Esophagus squamous epithelium (tissue), 5 donors: ENCODE measurements at regions not wholly inside any gene's neighbourhood (a gene's known extent, or its start where the extent isn't known, plus 50 kb on each side); places are given as distances from the start of the nearest gene placed in this dataset.

ENCODE experiments used
- DNase-seq: peaks from one replicate; lab custom pipeline; 2025; lab: John Stamatoyannopoulos, UW
- H3K27ac ChIP-seq, 4 donors: fragments of 200-600 bp; sonication (generic); one replicate each; pipeline ENCODE4 v1.5.1; 2016 to 2019; ENCODE audit warnings: mild to moderate bottlenecking in 1 of 4
- H3K27me3 ChIP-seq, 4 donors: fragments of 200-600 bp; sonication (generic); 1 replicate in 3 of 4; 2 replicates in 1 of 4; pipeline versions ENCODE4 v1.5.1 to v1.6.0; 2017 to 2021; ENCODE audit warnings: antibody characterized with exemption in 1 of 4
- H3K36me3 ChIP-seq, 3 donors: fragments of 200-600 bp; sonication (generic); one replicate each; pipeline ENCODE4 v1.5.1; 2016 to 2019
- H3K4me1 ChIP-seq, 3 donors: fragments of 200-600 bp; sonication (generic); one replicate each; pipeline ENCODE4 v1.5.1; 2017 to 2019
- H3K4me3 ChIP-seq, 4 donors: fragments of 200-600 bp; sonication (generic); 1 replicate in 3 of 4; 2 replicates in 1 of 4; pipeline ENCODE4 v1.5.1; 2016 to 2019; ENCODE audit warnings: mild to moderate bottlenecking in 2 of 4, moderate library complexity in 1 of 4
- H3K9me3 ChIP-seq, 3 donors: fragments of 200-600 bp; sonication (generic); one replicate each; pipeline ENCODE4 v1.5.1; 2016 to 2019
- POLR2A ChIP-seq, 4 donors: fragments of 450-650 bp; IDR thresholded peaks; one replicate each; pipeline ENCODE4 v1.6.1; 2017; ENCODE audit warnings: antibody characterized with exemption in 4 of 4, mild to moderate bottlenecking in 4 of 4, moderate library complexity in 3 of 4
- WGBS, 2 donors: methylation state at CpG; one replicate each; pipeline ENCODE4 v1.1.5; 2018; 5-methylcytosine and 5-hydroxymethylcytosine counted together
- intact Hi-C: fragments of 100-400 bp; cut with DNase I; formaldehyde crosslinking; loops from one replicate; pipeline ENCODE4 v1.15.0; 2022
- TF ChIP-seq, protein P1 (sequence below), 6 experiments: fragments of 450-650 bp in 4 of 6; fragments of 200-600 bp in 2 of 6; sonication (generic) in 2 of 6; IDR thresholded peaks; one replicate each; pipeline ENCODE4 v1.5.1; 2016 to 2019; ENCODE audit warnings: antibody characterized with exemption in 6 of 6, mild to moderate bottlenecking in 4 of 6, moderate library complexity in 4 of 6
- donor health status: DM: yes; HTN: yes; CAD: no.

DNA sequence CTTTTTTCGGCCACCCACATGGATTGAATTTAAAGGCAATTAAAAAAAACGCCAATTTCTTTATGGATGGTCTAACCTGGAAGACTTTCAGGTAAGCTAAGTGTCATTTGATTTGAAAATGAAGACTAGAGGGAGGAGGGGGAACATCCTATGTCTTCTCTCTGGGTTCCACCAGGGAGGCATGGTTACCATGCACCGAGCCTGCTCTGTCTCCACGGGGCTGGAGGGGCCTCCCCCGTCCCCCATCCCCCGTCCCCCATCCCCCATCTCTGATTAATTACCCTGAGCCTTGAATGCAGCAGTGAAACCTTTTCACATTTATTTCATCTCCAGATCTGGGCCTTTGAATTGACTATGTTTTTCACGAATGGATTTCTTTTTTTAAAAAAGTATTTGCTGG is 135.1 kb downstream of the TLR5 start:
- Histone ChIP-seq H3K27ac (no peak overlapping the region), H3K27me3 (no peaks in the 10 kb centered on the region), H3K4me1 (peaks cover 0 to 19% (median 0%) of the 10 kb centered on the region in 3 donors), H3K4me3 (no peak overlapping the region), H3K36me3 (peaks cover 0 to 27% (median 0%) of the 10 kb centered on the region in 3 donors), H3K9me3 (no peaks in the 10 kb centered on the region)
- intact Hi-C loops, result no loop called here
- TF ChIP-seq POLR2A (IDR thresholded peaks at IDR 0.05), result no peak
- TF ChIP-seq, protein P1, sequence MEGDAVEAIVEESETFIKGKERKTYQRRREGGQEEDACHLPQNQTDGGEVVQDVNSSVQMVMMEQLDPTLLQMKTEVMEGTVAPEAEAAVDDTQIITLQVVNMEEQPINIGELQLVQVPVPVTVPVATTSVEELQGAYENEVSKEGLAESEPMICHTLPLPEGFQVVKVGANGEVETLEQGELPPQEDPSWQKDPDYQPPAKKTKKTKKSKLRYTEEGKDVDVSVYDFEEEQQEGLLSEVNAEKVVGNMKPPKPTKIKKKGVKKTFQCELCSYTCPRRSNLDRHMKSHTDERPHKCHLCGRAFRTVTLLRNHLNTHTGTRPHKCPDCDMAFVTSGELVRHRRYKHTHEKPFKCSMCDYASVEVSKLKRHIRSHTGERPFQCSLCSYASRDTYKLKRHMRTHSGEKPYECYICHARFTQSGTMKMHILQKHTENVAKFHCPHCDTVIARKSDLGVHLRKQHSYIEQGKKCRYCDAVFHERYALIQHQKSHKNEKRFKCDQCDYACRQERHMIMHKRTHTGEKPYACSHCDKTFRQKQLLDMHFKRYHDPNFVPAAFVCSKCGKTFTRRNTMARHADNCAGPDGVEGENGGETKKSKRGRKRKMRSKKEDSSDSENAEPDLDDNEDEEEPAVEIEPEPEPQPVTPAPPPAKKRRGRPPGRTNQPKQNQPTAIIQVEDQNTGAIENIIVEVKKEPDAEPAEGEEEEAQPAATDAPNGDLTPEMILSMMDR (IDR thresholded peaks at IDR 0.05), result no peak
- DNase-seq, result no peak
- WGBS, 2 donors, result 79 to 80% methylated on average over 7 of the region's 7 CpGs

DNA sequence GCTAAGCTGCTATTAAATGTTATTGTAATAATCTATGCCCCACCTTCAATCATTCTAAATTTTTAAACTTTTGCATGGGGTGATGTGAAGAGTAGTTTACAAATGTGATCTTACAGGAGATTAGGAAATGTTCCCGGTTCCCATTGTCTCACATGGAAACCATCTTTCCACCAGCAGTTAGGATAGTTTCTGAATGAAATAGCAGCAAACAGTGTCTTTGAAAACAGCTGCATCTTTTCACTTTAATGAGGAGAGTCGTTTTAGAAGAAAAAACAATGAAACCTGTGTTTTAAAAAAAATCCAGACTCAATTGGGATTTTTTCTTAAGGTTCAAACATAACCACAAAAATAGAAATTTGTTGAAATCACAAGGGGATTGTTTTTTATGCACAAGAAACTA is 134.2 kb downstream of the TLR5 start:
- Histone ChIP-seq H3K9me3 (no peaks in the 10 kb centered on the region), H3K36me3 (peaks cover 0 to 19% (median 0%) of the 10 kb centered on the region in 3 donors), H3K27ac (no peak overlapping the region), H3K4me1 (peaks cover 0 to 14% (median 0%) of the 10 kb centered on the region in 3 donors), H3K4me3 (no peak overlapping the region), H3K27me3 (no peaks in the 10 kb centered on the region)
- no peak for TF ChIP-seq POLR2A (IDR thresholded peaks at IDR 0.05)
- WGBS, 2 donors, result 49 to 59% methylated on average over 2 of the region's 2 CpGs
- intact Hi-C loops, result no loop called here
- no peak for DNase-seq

DNA sequence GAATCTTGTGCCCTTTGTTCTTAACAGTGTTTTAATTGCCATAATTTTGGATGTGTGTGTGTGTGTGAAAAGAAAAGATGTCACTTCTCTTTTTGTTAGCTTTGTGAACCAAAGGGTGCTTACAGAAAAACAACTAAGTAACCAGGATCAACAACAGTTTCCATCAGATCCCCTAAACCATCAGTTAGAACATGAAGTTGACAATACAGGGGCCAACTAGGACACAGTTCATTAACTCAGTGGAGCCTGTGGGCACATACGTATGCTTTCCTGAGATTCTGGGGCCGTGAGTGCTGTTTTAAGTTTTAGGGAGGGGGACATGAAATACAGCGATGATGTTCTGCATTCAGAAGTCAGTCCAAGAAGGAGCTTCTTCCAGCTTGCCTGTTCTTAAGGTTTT is 133.6 kb downstream of the TLR5 start:
- no peak overlapping the region for H3K4me3 ChIP-seq
- H3K27ac ChIP-seq, result no peak overlapping the region
- intact Hi-C loops, result no loop called here
- peaks cover 0 to 13% (median 0%) of the 10 kb centered on the region in 3 donors for H3K36me3 ChIP-seq
- H3K27me3 ChIP-seq, result no peaks in the 10 kb centered on the region
- no peak for DNase-seq
- 50 to 72% methylated on average over 2 to 3 of the region's 3 CpGs for WGBS, 2 donors
- H3K4me1 ChIP-seq, result peaks cover 0 to 14% (median 0%) of the 10 kb centered on the region in 3 donors
- H3K9me3 ChIP-seq, result no peaks in the 10 kb centered on the region
- TF ChIP-seq POLR2A (IDR thresholded peaks at IDR 0.05), result no peak
- TF ChIP-seq, protein P1 (IDR thresholded peaks at IDR 0.05), result no peak

DNA sequence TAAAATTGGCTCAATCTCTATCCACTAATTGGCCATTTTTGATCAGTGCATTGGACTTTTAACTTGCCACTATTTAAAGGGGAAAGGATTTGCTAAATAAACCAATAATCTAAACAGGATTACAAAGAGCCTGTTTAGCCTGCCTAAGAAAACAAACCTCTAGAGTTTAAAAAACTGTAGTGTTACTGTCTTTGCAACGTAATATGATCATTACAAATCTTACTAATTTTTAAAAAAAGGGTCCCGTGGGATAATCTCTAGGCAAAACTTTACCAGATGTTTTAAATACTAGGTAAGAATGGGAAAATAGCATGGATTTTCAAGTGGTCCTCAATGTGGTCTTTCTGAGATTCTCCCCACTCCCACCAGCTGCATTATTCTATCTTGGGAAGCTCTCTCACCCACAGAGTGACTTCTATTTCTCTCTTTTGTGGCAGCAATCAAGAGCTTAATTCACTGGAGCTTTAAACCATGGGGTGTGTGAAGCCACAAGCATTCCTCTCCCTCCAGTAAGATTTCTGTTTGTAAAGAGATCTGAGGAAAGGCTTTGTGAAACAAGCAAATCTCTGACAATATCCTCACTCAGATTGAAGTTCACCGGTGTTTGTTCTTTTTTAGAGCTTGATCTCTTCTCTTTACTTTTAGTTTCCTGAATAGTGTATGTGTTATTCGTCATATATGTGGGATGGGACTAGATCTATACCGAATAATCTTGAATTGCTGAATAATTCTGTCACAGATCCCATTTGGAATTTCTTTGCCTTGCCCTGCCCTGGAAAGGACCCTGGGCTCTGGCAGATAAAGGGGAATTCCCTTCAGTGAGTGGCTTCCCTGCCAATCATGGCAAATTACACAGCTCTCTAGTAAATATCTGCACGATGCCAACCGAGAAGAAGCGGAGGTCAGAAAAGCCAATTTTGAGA is 132.2 kb downstream of the TLR5 start:
- H3K27me3 ChIP-seq, result no peaks in the 10 kb centered on the region
- H3K9me3 ChIP-seq, result no peaks in the 10 kb centered on the region
- no peak for DNase-seq
- no peak overlapping the region for H3K4me3 ChIP-seq
- no peak for TF ChIP-seq POLR2A (IDR thresholded peaks at IDR 0.05)
- TF ChIP-seq, protein P1 (IDR thresholded peaks at IDR 0.05), result no peak
- no peaks in the 10 kb centered on the region for H3K36me3 ChIP-seq
- intact Hi-C loops, result no loop called here
- H3K4me1 ChIP-seq, result peaks cover 0 to 14% (median 0%) of the 10 kb centered on the region in 3 donors
- 52 to 53% methylated on average over 8 of the region's 8 CpGs for WGBS, 2 donors
- H3K27ac ChIP-seq, result peak overlapping the region in 2 of 4 donors; percentile 2 to 6

DNA sequence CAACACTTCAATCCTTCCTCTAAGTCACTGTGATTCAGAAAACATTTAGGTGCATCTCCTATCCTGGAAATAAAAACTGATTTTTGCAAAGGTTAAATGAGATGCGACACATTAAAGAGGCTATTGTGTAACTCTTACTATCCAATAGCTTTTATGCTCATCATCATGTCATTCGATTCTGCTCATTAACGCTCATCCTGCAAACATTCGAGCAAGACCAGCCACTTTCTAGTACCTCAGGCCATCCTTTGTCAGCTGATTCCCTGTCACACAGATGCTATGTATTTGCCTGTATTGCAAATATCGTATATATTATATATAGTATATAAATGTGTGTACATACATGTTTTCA is 131.6 kb downstream of the TLR5 start:
- no peak overlapping the region for H3K4me3 ChIP-seq
- intact Hi-C loops, result no loop called here
- no peak for TF ChIP-seq POLR2A (IDR thresholded peaks at IDR 0.05)
- TF ChIP-seq, protein P1 (IDR thresholded peaks at IDR 0.05), result no peak
- WGBS, 2 donors, result 51 to 73% methylated on average over 5 of the region's 5 CpGs
- peaks cover 0 to 14% (median 0%) of the 10 kb centered on the region in 3 donors for H3K4me1 ChIP-seq
- H3K36me3 ChIP-seq, result no peaks in the 10 kb centered on the region
- no peaks in the 10 kb centered on the region for H3K9me3 ChIP-seq
- no peak for DNase-seq
- H3K27me3 ChIP-seq, result no peaks in the 10 kb centered on the region
- H3K27ac ChIP-seq, result no peak overlapping the region
